ENCODE measurements at regions not wholly inside any gene's neighbourhood (a gene's known extent, or its start where the extent isn't known, plus 50 kb on each side); places are given as distances from the start of the nearest gene placed in this dataset.
"Not testable (repeated sequence)": the region's sequence is repeated elsewhere in the genome, so short reads cannot be mapped to it uniquely, and the experiment has no call there.

GRCh38 chr4:59630922-59631321, 1569.2 kb upstream of the ADGRL3 start:
- no peak for DNase-seq

GRCh38 chr4:59637596-59637995, 1562.5 kb upstream of the ADGRL3 start:
- no peak for DNase-seq

- no peak for DNase-seq
These were observed 1556.4 kb upstream of the ADGRL3 start for GRCh38 chr4:59643682-59644081.

- no peak for DNase-seq
These were observed 1555.4 kb upstream of the ADGRL3 start for GRCh38 chr4:59644765-59645164.

- no peak for DNase-seq
These were observed 1554.0 kb upstream of the ADGRL3 start for GRCh38 chr4:59646082-59646481.

- DNase-seq, result no peak
These were observed 1553.1 kb upstream of the ADGRL3 start for GRCh38 chr4:59647011-59647410.

GRCh38 chr4:59647500-59647899, 1552.6 kb upstream of the ADGRL3 start:
- DNase-seq, result no peak

- DNase-seq, result no peak
These were observed 1549.3 kb upstream of the ADGRL3 start for GRCh38 chr4:59650861-59651260.

- DNase-seq, result no peak
These were observed 1544.1 kb upstream of the ADGRL3 start for GRCh38 chr4:59655996-59656395.

GRCh38 chr4:59664771-59665170, 1535.4 kb upstream of the ADGRL3 start:
- DNase-seq, result no peak

- DNase-seq, result no peak
These were observed 1533.5 kb upstream of the ADGRL3 start for GRCh38 chr4:59666645-59667044.

- no peak for DNase-seq
These were observed 1529.1 kb upstream of the ADGRL3 start for GRCh38 chr4:59671037-59671436.

GRCh38 chr4:59676389-59676788, 1523.7 kb upstream of the ADGRL3 start:
- no peak for DNase-seq

GRCh38 chr4:59676992-59677391, 1523.1 kb upstream of the ADGRL3 start:
- not testable (repeated sequence) for DNase-seq

GRCh38 chr4:59685626-59686025, 1514.5 kb upstream of the ADGRL3 start:
- no peak for DNase-seq

GRCh38 chr4:59689149-59689548, 1511.0 kb upstream of the ADGRL3 start:
- no peak for DNase-seq

GRCh38 chr4:59695355-59696053, 1504.6 kb upstream of the ADGRL3 start:
- no peak for DNase-seq

GRCh38 chr4:59698041-59698440, 1502.1 kb upstream of the ADGRL3 start:
- DNase-seq, result no peak

- DNase-seq, result no peak
These were observed 1499.5 kb upstream of the ADGRL3 start for GRCh38 chr4:59700651-59701050.

- no peak for DNase-seq
These were observed 1495.5 kb upstream of the ADGRL3 start for GRCh38 chr4:59704616-59705015.

- no peak for DNase-seq
These were observed 1487.7 kb upstream of the ADGRL3 start for GRCh38 chr4:59712470-59712869.

- not testable (repeated sequence) for DNase-seq
These were observed 1475.8 kb upstream of the ADGRL3 start for GRCh38 chr4:59724286-59724685.

- DNase-seq, result no peak
These were observed 1472.4 kb upstream of the ADGRL3 start for GRCh38 chr4:59727745-59728144.

- DNase-seq, result no peak
These were observed 1471.6 kb upstream of the ADGRL3 start for GRCh38 chr4:59728496-59728895.

- no peak for DNase-seq
These were observed 1470.8 kb upstream of the ADGRL3 start for GRCh38 chr4:59729321-59729720.

Measured in NCI-H1417 treated with DMSO at 0.1 percent for 48 hours (cell line).